Natural killer cell (primary cell): ENCODE measurements at regions not wholly inside any gene's neighbourhood (a gene's known extent, or its start where the extent isn't known, plus 50 kb on each side); places are given as distances from the start of the nearest gene placed in this dataset.

Experiments used
- ATAC-seq, 3 donors: fragments of 150-1000 bp in 2 of 3; fragments of 200-7000 bp in 1 of 3; cut with Tn5 transposase; 1 replicate in 1 of 3; 2 replicates in 2 of 3; pipeline ENCODE4 v1.10.0; 2021; ENCODE audit warnings: mild to moderate bottlenecking in 2 of 3, moderate library complexity in 2 of 3
- DNase-seq, 2 donors: peaks; one replicate each; pipeline versions ENCODE4 v3.0.0 to v3.0.0-alpha.2; 2013 to 2021; ENCODE audit warnings: mixed read lengths in 1 of 2
- H3K27ac ChIP-seq: one replicate; pipeline ENCODE4 v1.5.1; 2013; ENCODE audit warnings: mild to moderate bottlenecking, low read length
- H3K27me3 ChIP-seq: one replicate; pipeline ENCODE4 v1.6.1; 2013; ENCODE audit warnings: low read length; ENCODE audit not compliant: control insufficient read depth, insufficient read depth
- H3K36me3 ChIP-seq: one replicate; pipeline ENCODE4 v1.6.1; 2013; ENCODE audit warnings: low read length; ENCODE audit not compliant: control insufficient read depth, insufficient read depth
- H3K4me1 ChIP-seq: one replicate; pipeline ENCODE4 v1.6.1; 2013; ENCODE audit warnings: low read length; ENCODE audit not compliant: control insufficient read depth, insufficient read depth
- H3K4me3 ChIP-seq: one replicate; pipeline ENCODE4 v1.5.1; 2013; ENCODE audit warnings: low read length
- H3K9me3 ChIP-seq: one replicate; pipeline ENCODE4 v1.6.1; 2013; ENCODE audit warnings: low read length; ENCODE audit not compliant: control insufficient read depth, insufficient read depth
- H3K27ac Mint-ChIP-seq, 2 donors: one replicate each; pipeline ENCODE4 v1.8.0; 2022; ENCODE audit warnings: mild to moderate bottlenecking in 2 of 2, mixed read lengths in 2 of 2, moderate library complexity in 1 of 2
- H3K27me3 Mint-ChIP-seq, 2 donors: one replicate each; pipeline ENCODE4 v1.8.0; 2022; ENCODE audit warnings: low read depth in 2 of 2, mixed read lengths in 2 of 2
- H3K36me3 Mint-ChIP-seq: one replicate; pipeline ENCODE4 v1.8.0; 2022; ENCODE audit warnings: mixed read lengths
- H3K4me1 Mint-ChIP-seq, 2 donors: one replicate each; pipeline ENCODE4 v1.8.0; 2022; ENCODE audit warnings: mixed read lengths in 2 of 2
- H3K4me3 Mint-ChIP-seq: one replicate; pipeline ENCODE4 v1.8.0; 2022; ENCODE audit warnings: mild to moderate bottlenecking, moderate library complexity, mixed read lengths
- H3K9me3 Mint-ChIP-seq, 2 donors: one replicate each; pipeline ENCODE4 v1.8.0; 2022; ENCODE audit warnings: mixed read lengths in 2 of 2
- WGBS: methylation state at CpG from one replicate; pipeline ENCODE4 v1.1.7; 2013; ENCODE audit warnings: missing lambda C conversion rate; ENCODE audit not compliant: insufficient coverage; 5-methylcytosine and 5-hydroxymethylcytosine counted together
- intact Hi-C: fragments of 100-400 bp; cut with micrococcal nuclease; formaldehyde crosslinking; loops from one replicate; pipeline ENCODE4 v1.14.2; 2022
- TF ChIP-seq, protein P1 (sequence below): fragments of 200-600 bp; IDR thresholded peaks from one replicate; pipeline ENCODE4 v1.8.0; 2022; ENCODE audit warnings: antibody characterized with exemption

DNA sequence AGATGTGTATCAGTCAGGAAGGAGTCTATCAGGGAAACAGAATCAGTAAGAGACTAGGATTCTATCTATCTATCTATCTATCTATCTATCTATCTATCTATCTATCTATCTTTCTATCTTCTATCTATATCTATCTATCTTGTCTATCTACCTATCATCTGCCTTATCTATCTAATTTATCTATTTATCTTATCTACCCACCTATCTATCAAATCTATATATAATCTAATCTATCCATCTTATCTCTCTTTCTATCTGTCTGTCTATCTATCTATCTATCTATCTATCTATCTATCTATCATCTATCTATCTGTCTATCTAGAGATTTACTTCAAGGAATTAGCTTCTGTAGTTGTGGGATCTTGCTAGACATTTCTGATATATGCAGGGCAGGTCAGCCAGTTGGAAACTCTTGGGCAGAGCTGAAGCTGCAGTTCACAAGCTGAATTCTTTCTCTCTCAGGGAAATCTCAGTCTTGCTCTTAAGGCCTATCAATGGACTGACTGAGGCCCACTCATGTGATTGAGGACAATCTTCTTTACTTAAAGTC, 140.2 kb upstream of the JUN start:
- no peak overlapping the region for H3K27ac ChIP-seq
- H3K36me3 Mint-ChIP-seq, result no peaks in the 10 kb centered on the region
- no peak for DNase-seq
- no peak overlapping the region for H3K4me3 Mint-ChIP-seq
- no peak for ATAC-seq
- no peaks in the 10 kb centered on the region for H3K9me3 ChIP-seq
- no peak overlapping the region for H3K27ac Mint-ChIP-seq
- no peaks in the 10 kb centered on the region for H3K9me3 Mint-ChIP-seq
- intact Hi-C loops, result no loop called here
- H3K4me3 ChIP-seq, result no peak overlapping the region
- TF ChIP-seq, protein P1, sequence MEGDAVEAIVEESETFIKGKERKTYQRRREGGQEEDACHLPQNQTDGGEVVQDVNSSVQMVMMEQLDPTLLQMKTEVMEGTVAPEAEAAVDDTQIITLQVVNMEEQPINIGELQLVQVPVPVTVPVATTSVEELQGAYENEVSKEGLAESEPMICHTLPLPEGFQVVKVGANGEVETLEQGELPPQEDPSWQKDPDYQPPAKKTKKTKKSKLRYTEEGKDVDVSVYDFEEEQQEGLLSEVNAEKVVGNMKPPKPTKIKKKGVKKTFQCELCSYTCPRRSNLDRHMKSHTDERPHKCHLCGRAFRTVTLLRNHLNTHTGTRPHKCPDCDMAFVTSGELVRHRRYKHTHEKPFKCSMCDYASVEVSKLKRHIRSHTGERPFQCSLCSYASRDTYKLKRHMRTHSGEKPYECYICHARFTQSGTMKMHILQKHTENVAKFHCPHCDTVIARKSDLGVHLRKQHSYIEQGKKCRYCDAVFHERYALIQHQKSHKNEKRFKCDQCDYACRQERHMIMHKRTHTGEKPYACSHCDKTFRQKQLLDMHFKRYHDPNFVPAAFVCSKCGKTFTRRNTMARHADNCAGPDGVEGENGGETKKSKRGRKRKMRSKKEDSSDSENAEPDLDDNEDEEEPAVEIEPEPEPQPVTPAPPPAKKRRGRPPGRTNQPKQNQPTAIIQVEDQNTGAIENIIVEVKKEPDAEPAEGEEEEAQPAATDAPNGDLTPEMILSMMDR, result no peak
- peaks cover 8% of the 10 kb centered on the region in 2 donors for H3K27me3 Mint-ChIP-seq
- peaks cover 7% of the 10 kb centered on the region for H3K4me1 ChIP-seq
- no peaks in the 10 kb centered on the region for H3K27me3 ChIP-seq
- H3K4me1 Mint-ChIP-seq, result peaks cover 10 to 16% of the 10 kb centered on the region in 2 donors
- H3K36me3 ChIP-seq, result no peaks in the 10 kb centered on the region

DNA sequence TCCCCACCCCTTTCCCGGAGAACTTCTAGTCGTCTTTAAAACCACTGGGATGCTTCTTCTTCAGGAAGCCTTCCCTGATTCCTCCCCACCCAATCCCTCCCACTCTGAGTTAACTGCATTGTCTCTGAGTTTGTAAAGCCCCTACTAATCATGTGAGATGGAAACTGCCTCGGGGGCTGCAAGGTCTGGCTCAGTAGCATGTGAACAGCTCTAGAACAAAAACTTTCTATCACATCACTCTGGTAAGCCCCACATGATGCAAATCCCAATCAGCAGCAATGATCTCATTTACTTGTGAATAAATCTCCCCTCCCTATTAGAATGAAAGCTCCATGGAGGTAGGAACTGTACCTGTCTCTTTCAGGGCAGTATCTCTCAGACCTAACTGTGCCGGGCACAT, 141.0 kb upstream of the JUN start:
- H3K27ac Mint-ChIP-seq, result no peak overlapping the region
- H3K4me1 Mint-ChIP-seq, result peaks cover 10 to 23% of the 10 kb centered on the region in 2 donors
- H3K9me3 ChIP-seq, result no peaks in the 10 kb centered on the region
- H3K36me3 Mint-ChIP-seq, result no peaks in the 10 kb centered on the region
- ATAC-seq (no peak), DNase-seq (no peak)
- no peaks in the 10 kb centered on the region for H3K9me3 Mint-ChIP-seq
- no peaks in the 10 kb centered on the region for H3K27me3 ChIP-seq
- peaks cover 7% of the 10 kb centered on the region for H3K4me1 ChIP-seq
- WGBS, result 92% methylated on average over 3 of the region's 4 CpGs
- intact Hi-C loops, result no loop called here
- no peak overlapping the region for H3K4me3 Mint-ChIP-seq
- no peak overlapping the region for H3K4me3 ChIP-seq
- peaks cover 8% of the 10 kb centered on the region in 2 donors for H3K27me3 Mint-ChIP-seq
- no peaks in the 10 kb centered on the region for H3K36me3 ChIP-seq
- no peak overlapping the region for H3K27ac ChIP-seq
- TF ChIP-seq, protein P1, result no peak

DNA sequence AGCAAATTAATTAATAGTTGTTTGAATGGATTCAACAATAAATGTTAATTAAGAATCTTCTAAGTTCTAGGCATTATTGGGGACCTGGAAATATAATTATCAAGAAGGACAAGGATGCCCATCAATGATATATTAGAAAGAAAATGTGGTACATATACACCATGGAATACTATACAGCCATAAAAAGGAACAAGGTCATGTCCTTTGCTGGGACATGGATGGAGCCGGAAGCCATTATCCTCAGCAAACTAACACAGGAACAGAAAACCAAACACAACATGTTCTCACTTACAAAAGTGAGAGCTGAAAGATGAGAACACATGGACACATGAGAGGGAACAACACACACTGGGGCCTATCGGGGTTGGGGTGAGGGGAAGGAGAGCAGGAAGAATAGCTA, 141.4 kb upstream of the JUN start:
- DNase-seq (no peak), ATAC-seq (no peak)
- Mint-ChIP-seq H3K27me3 (peaks cover 8% of the 10 kb centered on the region in 2 donors), H3K9me3 (no peaks in the 10 kb centered on the region), H3K36me3 (no peaks in the 10 kb centered on the region), H3K4me3 (no peak overlapping the region), H3K4me1 (peaks cover 10 to 23% of the 10 kb centered on the region in 2 donors), H3K27ac (no peak overlapping the region)
- Histone ChIP-seq H3K36me3 (no peaks in the 10 kb centered on the region), H3K9me3 (no peaks in the 10 kb centered on the region), H3K4me3 (no peak overlapping the region), H3K27ac (no peak overlapping the region), H3K27me3 (no peaks in the 10 kb centered on the region), H3K4me1 (peaks cover 7% of the 10 kb centered on the region)
- TF ChIP-seq, protein P1, result no peak
- intact Hi-C loops, result no loop called here
- 100% methylated on average over 2 of the region's 2 CpGs for WGBS

DNA sequence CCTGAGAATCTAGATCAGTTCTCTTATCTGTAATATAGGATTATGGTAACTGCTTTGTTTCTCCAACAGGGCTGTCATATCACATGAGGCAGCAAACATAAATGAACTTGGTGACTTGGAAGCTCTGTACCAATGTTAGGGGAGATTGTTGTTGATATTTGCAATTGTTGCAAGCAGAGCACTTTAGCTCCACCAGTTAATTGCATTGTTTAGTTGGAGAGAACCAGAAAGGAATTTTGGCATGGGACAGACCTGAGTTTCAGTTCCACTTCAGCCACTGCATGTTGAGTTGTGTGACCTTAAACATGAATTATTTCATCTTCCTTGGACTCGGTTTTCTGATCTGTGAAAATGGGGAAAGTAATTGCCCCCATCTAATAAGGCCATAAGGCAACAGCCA, 142.3 kb upstream of the JUN start:
- intact Hi-C loops, result no loop called here
- no peaks in the 10 kb centered on the region for H3K27me3 ChIP-seq
- Mint-ChIP-seq H3K27ac (no peak overlapping the region), H3K4me3 (no peak overlapping the region), H3K4me1 (peaks cover 10 to 23% of the 10 kb centered on the region in 2 donors), H3K36me3 (no peaks in the 10 kb centered on the region), H3K9me3 (no peaks in the 10 kb centered on the region), H3K27me3 (peaks cover 8% of the 10 kb centered on the region in 2 donors)
- no peak for DNase-seq
- no peak overlapping the region for H3K27ac ChIP-seq
- WGBS, result 93% methylated on average over 1 of the region's 1 CpG
- TF ChIP-seq, protein P1, result no peak
- no peaks in the 10 kb centered on the region for H3K9me3 ChIP-seq
- H3K4me3 ChIP-seq, result no peak overlapping the region
- peaks cover 7% of the 10 kb centered on the region for H3K4me1 ChIP-seq
- ATAC-seq, result no peak
- H3K36me3 ChIP-seq, result no peaks in the 10 kb centered on the region
